GM23338 (cell line): ENCODE measurements at regions not wholly inside any gene's neighbourhood (a gene's known extent, or its start where the extent isn't known, plus 50 kb on each side); places are given as distances from the start of the nearest gene placed in this dataset.
"Not testable (repeated sequence)": the region's sequence is repeated elsewhere in the genome, so short reads cannot be mapped to it uniquely, and the experiment has no call there.

Source experiments
- ATAC-seq: fragments of 200-7000 bp; cut with Tn5 transposase; 3 replicates; pipeline ENCODE4 v1.9.1; 2020
- DNase-seq: peaks from one replicate; pipeline ENCODE4 v3.0.0-alpha.2; 2015; ENCODE audit warnings: low spot score
- H2AFZ ChIP-seq: fragments of 200-600 bp; sonication (generic); 2 replicates; pipeline ENCODE4 v1.8.0; 2016; ENCODE audit warnings: antibody characterized with exemption, mild to moderate bottlenecking, moderate library complexity
- H3F3A ChIP-seq: fragments of 200-600 bp; sonication (generic); replicated peaks from 2 replicates; pipeline ENCODE4 v1.8.0; 2017; ENCODE audit warnings: antibody characterized with exemption, mixed run types, low read depth
- H3K27ac ChIP-seq: fragments of 200-600 bp; sonication (generic); 2 replicates; pipeline ENCODE4 v1.6.1; 2016; ENCODE audit warnings: low read depth
- H3K27me3 ChIP-seq: fragments of 200-600 bp; sonication (generic); 2 replicates; pipeline ENCODE4 v1.8.0; 2016; ENCODE audit warnings: mild to moderate bottlenecking, mixed run types, moderate library complexity; ENCODE audit not compliant: insufficient read depth
- H3K36me3 ChIP-seq: fragments of 200-600 bp; sonication (generic); 2 replicates; pipeline ENCODE4 v1.8.0; 2016; ENCODE audit warnings: mild to moderate bottlenecking; ENCODE audit not compliant: insufficient read depth
- H3K4me1 ChIP-seq: fragments of 200-600 bp; sonication (generic); 2 replicates; pipeline ENCODE4 v1.8.0; 2016; ENCODE audit warnings: mild to moderate bottlenecking, moderate library complexity; ENCODE audit not compliant: insufficient read depth
- H3K4me2 ChIP-seq: fragments of 200-600 bp; sonication (generic); 2 replicates; pipeline ENCODE4 v1.7.1; 2017; ENCODE audit warnings: mixed run types
- H3K4me3 ChIP-seq: fragments of 200-600 bp; sonication (generic); 2 replicates; pipeline ENCODE4 v1.6.1; 2016; ENCODE audit warnings: mixed run types
- H3K79me2 ChIP-seq: fragments of 200-600 bp; sonication (generic); replicated peaks from 2 replicates; pipeline ENCODE4 v1.8.0; 2017; ENCODE audit warnings: mild to moderate bottlenecking; ENCODE audit not compliant: insufficient read depth
- H3K9me2 ChIP-seq: fragments of 200-600 bp; sonication (generic); 2 replicates; pipeline ENCODE4 v1.8.0; 2017; ENCODE audit not compliant: insufficient read depth
- H4K20me1 ChIP-seq: fragments of 200-600 bp; sonication (generic); replicated peaks from 2 replicates; pipeline ENCODE4 v1.8.0; 2017; ENCODE audit warnings: mild to moderate bottlenecking; ENCODE audit not compliant: insufficient read depth
- H3K27ac Mint-ChIP-seq: 2 replicates; pipeline ENCODE4 v1.8.0; 2020; ENCODE audit warnings: inconsistent platforms, mild to moderate bottlenecking, moderate library complexity, mixed read lengths
- H3K27me3 Mint-ChIP-seq: 3 replicates; pipeline ENCODE4 v1.8.0; 2022; ENCODE audit warnings: low read depth, mild to moderate bottlenecking, moderate library complexity, mixed read lengths, inconsistent platforms; ENCODE audit not compliant: insufficient read depth, poor library complexity
- H3K36me3 Mint-ChIP-seq: 3 replicates; pipeline ENCODE4 v1.8.0; 2021; ENCODE audit warnings: low read depth, mild to moderate bottlenecking, inconsistent platforms, moderate library complexity, mixed read lengths
- H3K4me1 Mint-ChIP-seq: 3 replicates; pipeline ENCODE4 v1.8.0; 2020; ENCODE audit warnings: mild to moderate bottlenecking, inconsistent platforms, mixed read lengths
- H3K4me3 Mint-ChIP-seq: 3 replicates; pipeline ENCODE4 v1.8.0; 2021; ENCODE audit warnings: moderate library complexity, mild to moderate bottlenecking, inconsistent platforms, mixed read lengths
- H3K9me3 Mint-ChIP-seq: 3 replicates; pipeline ENCODE4 v1.8.0; 2020; ENCODE audit warnings: moderate library complexity, mild to moderate bottlenecking, inconsistent platforms, mixed read lengths
- CREB1 ChIP-seq: fragments of 250-450 bp; sonication (Bioruptor Pico); IDR thresholded peaks from 2 replicates; pipeline ENCODE4 v1.5.0; 2020; ENCODE audit warnings: low read depth, mild to moderate bottlenecking, moderate library complexity
- EZH2phosphoT487 ChIP-seq: fragments of 200-600 bp; sonication (generic); IDR thresholded peaks from one replicate; pipeline ENCODE4 v1.8.1; 2018; ENCODE audit warnings: antibody characterized with exemption; ENCODE audit not compliant: unreplicated experiment
- JUNB ChIP-seq: IDR thresholded peaks from one replicate; pipeline ENCODE4 v1.6.1; 2016; ENCODE audit warnings: antibody characterized with exemption; ENCODE audit not compliant: unreplicated experiment
- NANOG ChIP-seq: IDR thresholded peaks from 2 replicates; pipeline ENCODE4 v1.6.1; 2016; ENCODE audit warnings: antibody characterized with exemption, borderline replicate concordance
- POLR2AphosphoS5 ChIP-seq: IDR thresholded peaks from 2 replicates; pipeline ENCODE4 v1.6.1; 2016; ENCODE audit warnings: antibody characterized with exemption, low read depth
- STAT1 ChIP-seq: IDR thresholded peaks from one replicate; pipeline ENCODE4 v1.6.1; 2016; ENCODE audit warnings: antibody characterized with exemption; ENCODE audit not compliant: unreplicated experiment
- ZNF331 ChIP-seq: fragments of 250-450 bp; sonication (Bioruptor Pico); IDR thresholded peaks from 2 replicates; pipeline ENCODE4 v1.5.0; 2020; ENCODE audit warnings: low read depth, mild to moderate bottlenecking, moderate library complexity
- TF ChIP-seq, protein P1 (sequence below): fragments of 250-450 bp; sonication (Bioruptor Pico); IDR thresholded peaks from 2 replicates; pipeline ENCODE4 v1.5.0; 2020; ENCODE audit warnings: mild to moderate bottlenecking, moderate library complexity
- TF ChIP-seq, protein P2 (sequence below), 2 experiments: fragments of 200-600 bp in 1 of 2; sonication (generic) in 1 of 2; conservative IDR thresholded peaks; 2 replicates each; pipeline versions ENCODE4 v1.5.1 to v1.6.1; 2016 to 2017; ENCODE audit warnings: antibody characterized with exemption in 2 of 2, low read depth in 2 of 2, mild to moderate bottlenecking in 2 of 2, moderate library complexity in 1 of 2

DNA sequence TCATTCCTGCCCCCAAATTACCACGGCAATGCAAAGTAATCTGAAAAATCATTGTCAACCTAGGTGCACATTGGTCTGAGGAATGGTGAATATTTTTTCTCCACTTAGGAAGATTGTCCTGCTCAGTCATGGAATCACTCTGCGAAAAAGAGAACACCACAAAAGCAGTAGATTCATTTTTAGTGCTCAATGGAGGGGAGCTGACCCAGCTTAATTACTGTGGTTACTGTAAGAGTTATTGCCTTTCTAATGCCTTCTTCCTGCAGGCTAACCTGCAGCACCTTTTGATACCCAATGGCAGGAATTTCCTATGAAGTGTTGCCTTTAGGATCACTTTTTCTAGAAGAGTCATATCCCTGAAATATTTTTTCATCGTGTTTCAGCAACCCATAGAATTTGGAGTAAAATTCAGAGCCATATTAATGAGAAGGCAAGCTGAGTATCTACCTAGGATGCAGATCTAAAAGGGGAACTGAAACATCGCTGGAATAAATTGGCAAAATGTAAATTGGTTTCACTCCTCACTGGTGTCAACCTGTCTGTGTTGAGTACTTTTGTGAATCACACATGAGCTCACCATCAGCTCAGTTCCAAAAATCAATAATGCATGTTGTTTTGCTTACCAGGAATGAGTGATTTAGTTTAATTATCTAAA is 464.5 kb downstream of the CSNK1G3 start (continued):
- TF ChIP-seq, protein P1, sequence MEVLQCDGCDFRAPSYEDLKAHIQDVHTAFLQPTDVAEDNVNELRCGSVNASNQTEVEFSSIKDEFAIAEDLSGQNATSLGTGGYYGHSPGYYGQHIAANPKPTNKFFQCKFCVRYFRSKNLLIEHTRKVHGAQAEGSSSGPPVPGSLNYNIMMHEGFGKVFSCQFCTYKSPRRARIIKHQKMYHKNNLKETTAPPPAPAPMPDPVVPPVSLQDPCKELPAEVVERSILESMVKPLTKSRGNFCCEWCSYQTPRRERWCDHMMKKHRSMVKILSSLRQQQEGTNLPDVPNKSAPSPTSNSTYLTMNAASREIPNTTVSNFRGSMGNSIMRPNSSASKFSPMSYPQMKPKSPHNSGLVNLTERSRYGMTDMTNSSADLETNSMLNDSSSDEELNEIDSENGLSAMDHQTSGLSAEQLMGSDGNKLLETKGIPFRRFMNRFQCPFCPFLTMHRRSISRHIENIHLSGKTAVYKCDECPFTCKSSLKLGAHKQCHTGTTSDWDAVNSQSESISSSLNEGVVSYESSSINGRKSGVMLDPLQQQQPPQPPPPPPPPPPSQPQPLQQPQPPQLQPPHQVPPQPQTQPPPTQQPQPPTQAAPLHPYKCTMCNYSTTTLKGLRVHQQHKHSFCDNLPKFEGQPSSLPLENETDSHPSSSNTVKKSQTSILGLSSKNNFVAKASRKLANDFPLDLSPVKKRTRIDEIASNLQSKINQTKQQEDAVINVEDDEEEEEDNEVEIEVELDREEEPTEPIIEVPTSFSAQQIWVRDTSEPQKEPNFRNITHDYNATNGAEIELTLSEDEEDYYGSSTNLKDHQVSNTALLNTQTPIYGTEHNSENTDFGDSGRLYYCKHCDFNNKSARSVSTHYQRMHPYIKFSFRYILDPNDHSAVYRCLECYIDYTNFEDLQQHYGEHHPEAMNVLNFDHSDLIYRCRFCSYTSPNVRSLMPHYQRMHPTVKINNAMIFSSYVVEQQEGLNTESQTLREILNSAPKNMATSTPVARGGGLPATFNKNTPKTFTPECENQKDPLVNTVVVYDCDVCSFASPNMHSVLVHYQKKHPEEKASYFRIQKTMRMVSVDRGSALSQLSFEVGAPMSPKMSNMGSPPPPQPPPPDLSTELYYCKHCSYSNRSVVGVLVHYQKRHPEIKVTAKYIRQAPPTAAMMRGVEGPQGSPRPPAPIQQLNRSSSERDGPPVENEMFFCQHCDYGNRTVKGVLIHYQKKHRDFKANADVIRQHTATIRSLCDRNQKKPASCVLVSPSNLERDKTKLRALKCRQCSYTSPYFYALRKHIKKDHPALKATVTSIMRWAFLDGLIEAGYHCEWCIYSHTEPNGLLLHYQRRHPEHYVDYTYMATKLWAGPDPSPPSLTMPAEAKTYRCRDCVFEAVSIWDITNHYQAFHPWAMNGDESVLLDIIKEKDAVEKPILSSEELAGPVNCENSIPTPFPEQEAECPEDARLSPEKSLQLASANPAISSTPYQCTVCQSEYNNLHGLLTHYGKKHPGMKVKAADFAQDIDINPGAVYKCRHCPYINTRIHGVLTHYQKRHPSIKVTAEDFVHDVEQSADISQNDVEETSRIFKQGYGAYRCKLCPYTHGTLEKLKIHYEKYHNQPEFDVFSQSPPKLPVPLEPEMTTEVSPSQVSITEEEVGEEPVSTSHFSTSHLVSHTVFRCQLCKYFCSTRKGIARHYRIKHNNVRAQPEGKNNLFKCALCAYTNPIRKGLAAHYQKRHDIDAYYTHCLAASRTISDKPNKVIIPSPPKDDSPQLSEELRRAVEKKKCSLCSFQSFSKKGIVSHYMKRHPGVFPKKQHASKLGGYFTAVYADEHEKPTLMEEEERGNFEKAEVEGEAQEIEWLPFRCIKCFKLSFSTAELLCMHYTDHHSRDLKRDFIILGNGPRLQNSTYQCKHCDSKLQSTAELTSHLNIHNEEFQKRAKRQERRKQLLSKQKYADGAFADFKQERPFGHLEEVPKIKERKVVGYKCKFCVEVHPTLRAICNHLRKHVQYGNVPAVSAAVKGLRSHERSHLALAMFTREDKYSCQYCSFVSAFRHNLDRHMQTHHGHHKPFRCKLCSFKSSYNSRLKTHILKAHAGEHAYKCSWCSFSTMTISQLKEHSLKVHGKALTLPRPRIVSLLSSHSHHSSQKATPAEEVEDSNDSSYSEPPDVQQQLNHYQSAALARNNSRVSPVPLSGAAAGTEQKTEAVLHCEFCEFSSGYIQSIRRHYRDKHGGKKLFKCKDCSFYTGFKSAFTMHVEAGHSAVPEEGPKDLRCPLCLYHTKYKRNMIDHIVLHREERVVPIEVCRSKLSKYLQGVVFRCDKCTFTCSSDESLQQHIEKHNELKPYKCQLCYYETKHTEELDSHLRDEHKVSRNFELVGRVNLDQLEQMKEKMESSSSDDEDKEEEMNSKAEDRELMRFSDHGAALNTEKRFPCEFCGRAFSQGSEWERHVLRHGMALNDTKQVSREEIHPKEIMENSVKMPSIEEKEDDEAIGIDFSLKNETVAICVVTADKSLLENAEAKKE (CRISPR knock-in tag), result no peak
- TF ChIP-seq CREB1 (CRISPR knock-in tag) (no peak), STAT1 (no peak), EZH2phosphoT487 (no peak), JUNB (no peak), NANOG (no peak), ZNF331 (CRISPR knock-in tag) (no peak), POLR2AphosphoS5 (no peak)
- TF ChIP-seq, protein P2, sequence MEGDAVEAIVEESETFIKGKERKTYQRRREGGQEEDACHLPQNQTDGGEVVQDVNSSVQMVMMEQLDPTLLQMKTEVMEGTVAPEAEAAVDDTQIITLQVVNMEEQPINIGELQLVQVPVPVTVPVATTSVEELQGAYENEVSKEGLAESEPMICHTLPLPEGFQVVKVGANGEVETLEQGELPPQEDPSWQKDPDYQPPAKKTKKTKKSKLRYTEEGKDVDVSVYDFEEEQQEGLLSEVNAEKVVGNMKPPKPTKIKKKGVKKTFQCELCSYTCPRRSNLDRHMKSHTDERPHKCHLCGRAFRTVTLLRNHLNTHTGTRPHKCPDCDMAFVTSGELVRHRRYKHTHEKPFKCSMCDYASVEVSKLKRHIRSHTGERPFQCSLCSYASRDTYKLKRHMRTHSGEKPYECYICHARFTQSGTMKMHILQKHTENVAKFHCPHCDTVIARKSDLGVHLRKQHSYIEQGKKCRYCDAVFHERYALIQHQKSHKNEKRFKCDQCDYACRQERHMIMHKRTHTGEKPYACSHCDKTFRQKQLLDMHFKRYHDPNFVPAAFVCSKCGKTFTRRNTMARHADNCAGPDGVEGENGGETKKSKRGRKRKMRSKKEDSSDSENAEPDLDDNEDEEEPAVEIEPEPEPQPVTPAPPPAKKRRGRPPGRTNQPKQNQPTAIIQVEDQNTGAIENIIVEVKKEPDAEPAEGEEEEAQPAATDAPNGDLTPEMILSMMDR (conservative IDR thresholded peaks at IDR 0.05; ENCODE audit: low read depth in 2 of 2), result no peak

DNA sequence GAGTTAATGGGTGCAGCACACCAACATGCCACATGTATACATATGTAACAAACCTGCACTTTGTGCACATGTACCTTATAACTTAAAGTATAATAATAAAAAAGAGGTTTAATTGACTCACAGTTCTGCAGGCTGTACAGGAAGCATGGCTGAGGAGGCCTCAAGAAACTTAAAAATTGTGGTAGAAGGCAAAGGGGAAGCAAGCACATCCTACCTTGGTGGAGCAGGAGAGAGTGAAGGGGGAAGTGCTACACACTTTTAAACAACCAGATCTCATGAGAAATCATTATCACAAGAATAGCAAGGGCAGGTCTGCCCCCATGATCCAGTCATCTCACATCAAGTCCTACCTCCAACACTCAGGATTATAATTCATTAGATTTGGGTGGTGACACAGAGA is 463.5 kb downstream of the CSNK1G3 start:
- not testable (repeated sequence) for H3K27ac ChIP-seq, H3K27me3 ChIP-seq, H3K4me3 ChIP-seq, H3K27me3 Mint-ChIP-seq, H3F3A ChIP-seq, ATAC-seq, H3K27ac Mint-ChIP-seq, DNase-seq, H3K4me1 ChIP-seq, H3K79me2 ChIP-seq, H3K4me3 Mint-ChIP-seq, H2AFZ ChIP-seq, H3K36me3 ChIP-seq, H4K20me1 ChIP-seq, H3K4me2 ChIP-seq
- Mint-ChIP-seq H3K9me3 (peaks cover 20% of the 10 kb centered on the region), H3K4me1 (peaks cover 19% of the 10 kb centered on the region), H3K36me3 (peaks cover 21% of the 10 kb centered on the region)
- peaks cover 37% of the 10 kb centered on the region for H3K9me2 ChIP-seq
